Stomach (tissue), 4 donors: ENCODE measurements at regions not wholly inside any gene's neighbourhood (a gene's known extent, or its start where the extent isn't known, plus 50 kb on each side); places are given as distances from the start of the nearest gene placed in this dataset.

Source experiments
- EP300 ChIP-seq: sonication (generic); formaldehyde crosslinking; IDR thresholded peaks from one replicate; pipeline ENCODE4 v1.6.1; 2017; ENCODE audit warnings: antibody characterized with exemption
- POLR2AphosphoS5 ChIP-seq, 3 donors: sonication (generic); formaldehyde crosslinking; IDR thresholded peaks; one replicate each; pipeline ENCODE4 v1.6.1; 2016; ENCODE audit warnings: antibody characterized with exemption in 3 of 3
- TF ChIP-seq, protein P1 (sequence below), 7 experiments: fragments of 450-650 bp in 4 of 7; fragments of 200-600 bp in 3 of 7; sonication (generic) in 3 of 7; IDR thresholded peaks; one replicate each; pipeline ENCODE4 v1.5.1; 2016 to 2019; ENCODE audit warnings: antibody characterized with exemption in 7 of 7, control low read depth in 2 of 7, mild to moderate bottlenecking in 1 of 7

GRCh38 chr10:20726381-20726780 lies 170.7 kb downstream of the NEBL start:
- TF ChIP-seq, protein P1, sequence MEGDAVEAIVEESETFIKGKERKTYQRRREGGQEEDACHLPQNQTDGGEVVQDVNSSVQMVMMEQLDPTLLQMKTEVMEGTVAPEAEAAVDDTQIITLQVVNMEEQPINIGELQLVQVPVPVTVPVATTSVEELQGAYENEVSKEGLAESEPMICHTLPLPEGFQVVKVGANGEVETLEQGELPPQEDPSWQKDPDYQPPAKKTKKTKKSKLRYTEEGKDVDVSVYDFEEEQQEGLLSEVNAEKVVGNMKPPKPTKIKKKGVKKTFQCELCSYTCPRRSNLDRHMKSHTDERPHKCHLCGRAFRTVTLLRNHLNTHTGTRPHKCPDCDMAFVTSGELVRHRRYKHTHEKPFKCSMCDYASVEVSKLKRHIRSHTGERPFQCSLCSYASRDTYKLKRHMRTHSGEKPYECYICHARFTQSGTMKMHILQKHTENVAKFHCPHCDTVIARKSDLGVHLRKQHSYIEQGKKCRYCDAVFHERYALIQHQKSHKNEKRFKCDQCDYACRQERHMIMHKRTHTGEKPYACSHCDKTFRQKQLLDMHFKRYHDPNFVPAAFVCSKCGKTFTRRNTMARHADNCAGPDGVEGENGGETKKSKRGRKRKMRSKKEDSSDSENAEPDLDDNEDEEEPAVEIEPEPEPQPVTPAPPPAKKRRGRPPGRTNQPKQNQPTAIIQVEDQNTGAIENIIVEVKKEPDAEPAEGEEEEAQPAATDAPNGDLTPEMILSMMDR (IDR thresholded peaks at IDR 0.05), result no peak
- TF ChIP-seq POLR2AphosphoS5 (IDR thresholded peaks at IDR 0.05) (no peak), EP300 (no peak)
